Endothelial cell of umbilical vein (primary cell): ENCODE measurements at regions not wholly inside any gene's neighbourhood (a gene's known extent, or its start where the extent isn't known, plus 50 kb on each side); places are given as distances from the start of the nearest gene placed in this dataset.

ENCODE experiments used
- BruUV-seq: library from RNA; stranded (reverse); fragments of 400-500 nt; replicated peaks from 2 replicates; lab custom pipeline; 2021; lab: Mats Ljungman, UMichigan
- CTCF ChIA-PET: fragments of 300-600, 350-600 bp; sonication (Branson Sonifier 250); formaldehyde crosslinking; loops from one replicate; lab custom pipeline; 2021; ENCODE audit warnings: antibody characterized with exemption, inconsistent platforms; lab: Charles Lee
- POLR2A ChIA-PET: fragments of 300-600, 350-600 bp; sonication (Branson Sonifier 250); formaldehyde crosslinking; loops from one replicate; lab custom pipeline; 2021; ENCODE audit warnings: antibody characterized with exemption, inconsistent platforms; lab: Charles Lee
- DNase-seq: peaks from one replicate; pipeline ENCODE4 v3.0.0-alpha.2; 2011; ENCODE audit warnings: low read depth, low spot score
- FAIRE-seq: peaks from 2 replicates; lab custom pipeline; 2011; peaks lifted over from hg19 to GRCh38; lab: Jason Lieb, UNC
- H2AFZ ChIP-seq: 2 replicates; pipeline ENCODE4 v1.6.0; 2012; ENCODE audit warnings: low read depth, low read length, control low read depth, inconsistent platforms
- H3K27ac ChIP-seq: 2 replicates; pipeline ENCODE4 v1.5.1; 2011; ENCODE audit warnings: low read depth, mild to moderate bottlenecking, control low read depth, low read length, moderate library complexity; ENCODE audit not compliant: insufficient read depth
- H3K27me3 ChIP-seq, 2 experiments: 2 replicates each; pipeline versions ENCODE4 v1.6.0 to v1.6.1; 2011; ENCODE audit warnings: low read length in 2 of 2, mixed read lengths in 1 of 2; ENCODE audit not compliant: control insufficient read depth in 2 of 2, insufficient read depth in 2 of 2
- H3K36me3 ChIP-seq, 2 experiments: 2 replicates in 1 of 2; 3 replicates in 1 of 2; pipeline ENCODE4 v1.5.1; 2011; ENCODE audit warnings: low read length in 2 of 2, mild to moderate bottlenecking in 1 of 2, moderate library complexity in 1 of 2; ENCODE audit not compliant: control insufficient read depth in 2 of 2, insufficient read depth in 2 of 2; ENCODE audit errors: extremely low read depth in 1 of 2
- H3K4me1 ChIP-seq: 3 replicates; pipeline ENCODE4 v1.5.1; 2011; ENCODE audit warnings: mild to moderate bottlenecking, low read length; ENCODE audit not compliant: control insufficient read depth, insufficient read depth; ENCODE audit errors: extremely low read depth
- H3K4me2 ChIP-seq: 2 replicates; pipeline ENCODE4 v1.6.1; 2011; ENCODE audit warnings: low read length, control low read depth, mixed read lengths; ENCODE audit not compliant: insufficient read depth
- H3K4me3 ChIP-seq, 3 experiments: fragments of 200-600 bp in 1 of 3; sonication (generic), shearing (Covaris generic) in 1 of 3; replicated peaks in 1 of 3; 2 replicates each; pipeline ENCODE4 v1.5.1; 2011 to 2016; ENCODE audit warnings: control low read depth in 3 of 3, low read length in 3 of 3, mild to moderate bottlenecking in 2 of 3, inconsistent platforms in 1 of 3, low read depth in 1 of 3, moderate library complexity in 1 of 3; ENCODE audit not compliant: insufficient read depth in 1 of 3
- H3K79me2 ChIP-seq: 2 replicates; pipeline ENCODE4 v1.6.0; 2012; ENCODE audit warnings: low read length, inconsistent platforms; ENCODE audit not compliant: control insufficient read depth, insufficient read depth
- H3K9ac ChIP-seq: replicated peaks from 2 replicates; pipeline ENCODE3; 2011; ENCODE audit warnings: low read length, control low read depth; ENCODE audit not compliant: insufficient read depth; ENCODE audit errors: extremely low read depth
- H3K9me1 ChIP-seq: replicated peaks from 3 replicates; pipeline ENCODE4 v1.6.0; 2011; ENCODE audit warnings: mild to moderate bottlenecking, low read length; ENCODE audit not compliant: control insufficient read depth, insufficient read depth; ENCODE audit errors: extremely low read depth
- H3K9me3 ChIP-seq: replicated peaks from 2 replicates; pipeline ENCODE4 v1.5.1; 2012; ENCODE audit warnings: low read length, inconsistent platforms; ENCODE audit not compliant: control insufficient read depth, insufficient read depth
- H4K20me1 ChIP-seq: replicated peaks from 2 replicates; pipeline ENCODE3; 2011; ENCODE audit warnings: mild to moderate bottlenecking, low read length; ENCODE audit not compliant: control insufficient read depth, insufficient read depth; ENCODE audit errors: extremely low read depth
- EZH2 ChIP-seq: IDR thresholded peaks from 2 replicates; pipeline ENCODE4 v1.6.1; 2012; ENCODE audit warnings: borderline replicate concordance, low read depth, mild to moderate bottlenecking, moderate library complexity, low read length, inconsistent platforms; ENCODE audit not compliant: severe bottlenecking
- FOS ChIP-seq: IDR thresholded peaks from 2 replicates; pipeline ENCODE4 v1.6.1; 2011; ENCODE audit warnings: mild to moderate bottlenecking, low read length, moderate library complexity, borderline replicate concordance; ENCODE audit not compliant: insufficient read depth
- GATA2 ChIP-seq: IDR thresholded peaks from 2 replicates; pipeline ENCODE4 v1.7.0; 2011; ENCODE audit warnings: low read depth, mild to moderate bottlenecking, moderate library complexity, mixed read lengths, low read length; ENCODE audit not compliant: insufficient read length, insufficient read depth
- JUN ChIP-seq: IDR thresholded peaks from 2 replicates; pipeline ENCODE4 v1.6.1; 2011; ENCODE audit warnings: borderline replicate concordance, low read depth; ENCODE audit not compliant: insufficient read length, insufficient read depth
- MYC ChIP-seq: IDR thresholded peaks from one replicate; pipeline ENCODE4 v1.6.1; 2011; ENCODE audit warnings: mild to moderate bottlenecking, low read depth, low read length
- POLR2A ChIP-seq: IDR thresholded peaks from 2 replicates; pipeline ENCODE4 v1.6.1; 2012; ENCODE audit warnings: low read depth, mild to moderate bottlenecking, control low read depth, low read length
- POLR2AphosphoS5 ChIP-seq: IDR thresholded peaks from 2 replicates; pipeline ENCODE4 v1.6.1; 2012; ENCODE audit warnings: low read depth, mild to moderate bottlenecking, control low read depth, low read length, moderate library complexity; ENCODE audit not compliant: insufficient read depth
- dilution Hi-C: fragments of 300-500 bp; cut with MboI; formaldehyde crosslinking; loops from one replicate; pipeline ENCODE4 v1.15.0; 2019; ENCODE audit warnings: low sequenced_read_pairs; ENCODE audit not compliant: extremely low pct_ligation_motif_present
- intact Hi-C: fragments of 100-400 bp; cut with micrococcal nuclease; formaldehyde crosslinking; loops from one replicate; pipeline ENCODE4 v1.10.0; 2022
- TF ChIP-seq, protein P1 (sequence below): IDR thresholded peaks from 2 replicates; pipeline ENCODE4 v1.6.1; 2011; ENCODE audit not compliant: insufficient read depth, insufficient read length
- TF ChIP-seq, protein P2 (sequence below), 2 donors: IDR thresholded peaks; 1 replicate in 1 of 2; 2 replicates in 1 of 2; pipeline ENCODE4 v1.5.1; 2011; ENCODE audit warnings: low read length in 2 of 2, mild to moderate bottlenecking in 2 of 2, moderate library complexity in 2 of 2, control low read depth in 1 of 2, inconsistent platforms in 1 of 2, low read depth in 1 of 2; ENCODE audit not compliant: insufficient read depth in 1 of 2; ENCODE audit errors: extremely low read depth in 1 of 2

DNA sequence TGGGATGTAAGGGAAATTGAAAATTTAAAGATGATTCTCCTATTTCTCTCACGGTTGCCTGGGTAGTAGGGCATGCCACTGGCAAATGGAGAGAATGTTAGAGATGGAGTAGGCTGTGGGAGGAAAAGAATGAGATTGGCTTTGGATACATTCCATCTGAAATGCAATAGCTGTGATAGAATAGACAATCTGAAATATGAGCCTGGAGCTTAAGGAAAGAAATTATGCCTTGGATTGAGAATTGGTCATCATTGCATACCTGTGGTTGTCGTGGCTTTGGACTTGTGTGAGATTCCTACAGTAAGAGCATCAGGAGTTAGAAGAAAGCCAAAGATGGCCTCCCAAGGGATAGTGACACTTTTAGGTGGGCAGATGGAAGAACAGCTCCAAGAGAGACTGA is 305.1 kb upstream of the SLC10A2 start:
- Histone ChIP-seq H3K9me1 (no peaks in the 10 kb centered on the region), H2AFZ (no peak overlapping the region), H4K20me1 (no peaks in the 10 kb centered on the region), H3K9me3 (peaks cover 8% of the 10 kb centered on the region), H3K4me3 (no peak overlapping the region), H3K79me2 (no peaks in the 10 kb centered on the region), H3K27me3 (no peaks in the 10 kb centered on the region), H3K4me1 (no peaks in the 10 kb centered on the region), H3K27ac (no peak overlapping the region), H3K9ac (no peak overlapping the region), H3K4me2 (no peak overlapping the region), H3K36me3 (no peaks in the 10 kb centered on the region)
- dilution Hi-C loops (no loop called here), intact Hi-C loops (no loop called here)
- no peak for FAIRE-seq
- BruUV-seq, result no TSS peak
- TF ChIP-seq, protein P1, sequence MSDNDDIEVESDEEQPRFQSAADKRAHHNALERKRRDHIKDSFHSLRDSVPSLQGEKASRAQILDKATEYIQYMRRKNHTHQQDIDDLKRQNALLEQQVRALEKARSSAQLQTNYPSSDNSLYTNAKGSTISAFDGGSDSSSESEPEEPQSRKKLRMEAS, result no peak
- TF ChIP-seq MYC (no peak), FOS (no peak), GATA2 (no peak), EZH2 (no peak), POLR2A (no peak), POLR2AphosphoS5 (no peak), JUN (no peak)
- TF ChIP-seq, protein P2, sequence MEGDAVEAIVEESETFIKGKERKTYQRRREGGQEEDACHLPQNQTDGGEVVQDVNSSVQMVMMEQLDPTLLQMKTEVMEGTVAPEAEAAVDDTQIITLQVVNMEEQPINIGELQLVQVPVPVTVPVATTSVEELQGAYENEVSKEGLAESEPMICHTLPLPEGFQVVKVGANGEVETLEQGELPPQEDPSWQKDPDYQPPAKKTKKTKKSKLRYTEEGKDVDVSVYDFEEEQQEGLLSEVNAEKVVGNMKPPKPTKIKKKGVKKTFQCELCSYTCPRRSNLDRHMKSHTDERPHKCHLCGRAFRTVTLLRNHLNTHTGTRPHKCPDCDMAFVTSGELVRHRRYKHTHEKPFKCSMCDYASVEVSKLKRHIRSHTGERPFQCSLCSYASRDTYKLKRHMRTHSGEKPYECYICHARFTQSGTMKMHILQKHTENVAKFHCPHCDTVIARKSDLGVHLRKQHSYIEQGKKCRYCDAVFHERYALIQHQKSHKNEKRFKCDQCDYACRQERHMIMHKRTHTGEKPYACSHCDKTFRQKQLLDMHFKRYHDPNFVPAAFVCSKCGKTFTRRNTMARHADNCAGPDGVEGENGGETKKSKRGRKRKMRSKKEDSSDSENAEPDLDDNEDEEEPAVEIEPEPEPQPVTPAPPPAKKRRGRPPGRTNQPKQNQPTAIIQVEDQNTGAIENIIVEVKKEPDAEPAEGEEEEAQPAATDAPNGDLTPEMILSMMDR (IDR thresholded peaks at IDR 0.05; ENCODE audit: extremely low read depth in 1 of 2, insufficient read depth in 1 of 2, low read depth in 1 of 2, low read length in 2 of 2), result no peak
- CTCF ChIA-PET, result no interaction called here
- POLR2A ChIA-PET, result no interaction called here
- no peak for DNase-seq
